ENCODE measurements at regions not wholly inside any gene's neighbourhood (a gene's known extent, or its start where the extent isn't known, plus 50 kb on each side); places are given as distances from the start of the nearest gene placed in this dataset.

DNA sequence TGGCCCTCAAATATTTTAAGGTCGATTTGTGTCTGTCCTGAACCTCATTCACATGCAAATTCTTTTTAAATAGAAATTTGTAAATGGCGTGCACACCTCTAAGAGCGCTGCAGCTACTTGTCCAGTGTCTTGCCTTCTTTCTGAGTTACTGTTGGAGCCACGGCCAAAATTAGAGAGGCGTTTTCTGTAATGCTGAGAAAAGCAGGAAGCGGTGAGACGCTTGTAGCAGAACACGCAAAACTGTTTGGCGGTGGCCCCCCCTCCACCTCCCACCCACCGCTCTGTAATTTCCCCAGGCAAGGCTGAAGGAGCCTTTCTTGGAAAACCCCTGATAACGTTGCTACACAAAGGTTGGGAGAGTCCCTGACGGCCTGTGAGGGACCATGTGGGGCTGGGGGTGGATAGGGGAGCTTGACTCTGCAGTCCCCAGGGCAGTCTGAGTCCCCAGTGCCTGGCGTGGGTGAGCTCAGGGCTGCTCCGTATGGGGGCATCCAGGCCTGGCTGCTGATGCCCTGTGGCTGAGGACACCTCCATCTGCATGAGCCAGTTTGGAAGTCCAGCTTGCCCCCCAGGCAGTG is 96.5 kb downstream of the GADD45G start (continued):
- TF ChIP-seq, protein P1, sequence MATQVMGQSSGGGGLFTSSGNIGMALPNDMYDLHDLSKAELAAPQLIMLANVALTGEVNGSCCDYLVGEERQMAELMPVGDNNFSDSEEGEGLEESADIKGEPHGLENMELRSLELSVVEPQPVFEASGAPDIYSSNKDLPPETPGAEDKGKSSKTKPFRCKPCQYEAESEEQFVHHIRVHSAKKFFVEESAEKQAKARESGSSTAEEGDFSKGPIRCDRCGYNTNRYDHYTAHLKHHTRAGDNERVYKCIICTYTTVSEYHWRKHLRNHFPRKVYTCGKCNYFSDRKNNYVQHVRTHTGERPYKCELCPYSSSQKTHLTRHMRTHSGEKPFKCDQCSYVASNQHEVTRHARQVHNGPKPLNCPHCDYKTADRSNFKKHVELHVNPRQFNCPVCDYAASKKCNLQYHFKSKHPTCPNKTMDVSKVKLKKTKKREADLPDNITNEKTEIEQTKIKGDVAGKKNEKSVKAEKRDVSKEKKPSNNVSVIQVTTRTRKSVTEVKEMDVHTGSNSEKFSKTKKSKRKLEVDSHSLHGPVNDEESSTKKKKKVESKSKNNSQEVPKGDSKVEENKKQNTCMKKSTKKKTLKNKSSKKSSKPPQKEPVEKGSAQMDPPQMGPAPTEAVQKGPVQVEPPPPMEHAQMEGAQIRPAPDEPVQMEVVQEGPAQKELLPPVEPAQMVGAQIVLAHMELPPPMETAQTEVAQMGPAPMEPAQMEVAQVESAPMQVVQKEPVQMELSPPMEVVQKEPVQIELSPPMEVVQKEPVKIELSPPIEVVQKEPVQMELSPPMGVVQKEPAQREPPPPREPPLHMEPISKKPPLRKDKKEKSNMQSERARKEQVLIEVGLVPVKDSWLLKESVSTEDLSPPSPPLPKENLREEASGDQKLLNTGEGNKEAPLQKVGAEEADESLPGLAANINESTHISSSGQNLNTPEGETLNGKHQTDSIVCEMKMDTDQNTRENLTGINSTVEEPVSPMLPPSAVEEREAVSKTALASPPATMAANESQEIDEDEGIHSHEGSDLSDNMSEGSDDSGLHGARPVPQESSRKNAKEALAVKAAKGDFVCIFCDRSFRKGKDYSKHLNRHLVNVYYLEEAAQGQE (IDR thresholded peaks at IDR 0.05; ENCODE audit: unreplicated experiment): no peak
- no peak for TF ChIP-seq EZH2phosphoT487 (IDR thresholded peaks at IDR 0.05; ENCODE audit: unreplicated experiment)

DNA sequence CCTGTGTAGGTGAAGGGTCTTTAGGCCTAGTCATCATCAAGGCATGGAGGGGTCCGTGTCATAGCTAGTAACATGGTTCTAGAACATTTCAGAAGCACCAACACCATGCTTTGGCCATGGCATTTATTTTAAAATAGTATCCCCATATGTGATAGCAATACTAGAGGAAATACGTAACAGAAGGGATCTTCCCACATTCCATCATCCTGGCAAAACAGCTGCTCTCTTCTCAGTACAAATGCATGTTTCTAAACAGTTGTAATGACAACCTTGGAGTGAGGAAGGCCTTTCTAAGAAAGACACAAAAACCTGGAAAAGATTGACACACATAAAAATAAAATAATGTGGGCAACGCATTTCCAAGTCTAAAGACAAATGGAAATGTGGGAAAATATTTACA is 97.6 kb downstream of the GADD45G start:
- DNase-seq (ENCODE audit: low spot score) (no peak), ATAC-seq (no peak)
- Histone ChIP-seq H4K20me1 (replicated peaks; ENCODE audit: insufficient read depth) (no peaks in the 10 kb centered on the region), H3F3A (replicated peaks; ENCODE audit: low read depth) (no peaks in the 10 kb centered on the region), H2AFZ (no peak overlapping the region), H3K27ac (ENCODE audit: low read depth) (no peak overlapping the region), H3K79me2 (replicated peaks; ENCODE audit: insufficient read depth) (no peaks in the 10 kb centered on the region), H3K4me1 (ENCODE audit: insufficient read depth) (peaks cover 24% of the 10 kb centered on the region), H3K9me2 (ENCODE audit: insufficient read depth) (no peaks in the 10 kb centered on the region), H3K27me3 (ENCODE audit: insufficient read depth) (no peaks in the 10 kb centered on the region), H3K4me2 (no peak overlapping the region), H3K36me3 (ENCODE audit: insufficient read depth) (no peaks in the 10 kb centered on the region), H3K4me3 (no peak overlapping the region)
- Mint-ChIP-seq H3K27me3 (ENCODE audit: insufficient read depth, low read depth, poor library complexity) (peaks cover 6% of the 10 kb centered on the region), H3K4me3 (no peak overlapping the region), H3K4me1 (peaks cover 31% of the 10 kb centered on the region), H3K36me3 (ENCODE audit: low read depth) (no peaks in the 10 kb centered on the region; the same call in 1 of the 3 replicates), H3K27ac (no peak overlapping the region), H3K9me3 (no peaks in the 10 kb centered on the region; the same call in 2 of the 3 replicates)
- TF ChIP-seq, protein P2, sequence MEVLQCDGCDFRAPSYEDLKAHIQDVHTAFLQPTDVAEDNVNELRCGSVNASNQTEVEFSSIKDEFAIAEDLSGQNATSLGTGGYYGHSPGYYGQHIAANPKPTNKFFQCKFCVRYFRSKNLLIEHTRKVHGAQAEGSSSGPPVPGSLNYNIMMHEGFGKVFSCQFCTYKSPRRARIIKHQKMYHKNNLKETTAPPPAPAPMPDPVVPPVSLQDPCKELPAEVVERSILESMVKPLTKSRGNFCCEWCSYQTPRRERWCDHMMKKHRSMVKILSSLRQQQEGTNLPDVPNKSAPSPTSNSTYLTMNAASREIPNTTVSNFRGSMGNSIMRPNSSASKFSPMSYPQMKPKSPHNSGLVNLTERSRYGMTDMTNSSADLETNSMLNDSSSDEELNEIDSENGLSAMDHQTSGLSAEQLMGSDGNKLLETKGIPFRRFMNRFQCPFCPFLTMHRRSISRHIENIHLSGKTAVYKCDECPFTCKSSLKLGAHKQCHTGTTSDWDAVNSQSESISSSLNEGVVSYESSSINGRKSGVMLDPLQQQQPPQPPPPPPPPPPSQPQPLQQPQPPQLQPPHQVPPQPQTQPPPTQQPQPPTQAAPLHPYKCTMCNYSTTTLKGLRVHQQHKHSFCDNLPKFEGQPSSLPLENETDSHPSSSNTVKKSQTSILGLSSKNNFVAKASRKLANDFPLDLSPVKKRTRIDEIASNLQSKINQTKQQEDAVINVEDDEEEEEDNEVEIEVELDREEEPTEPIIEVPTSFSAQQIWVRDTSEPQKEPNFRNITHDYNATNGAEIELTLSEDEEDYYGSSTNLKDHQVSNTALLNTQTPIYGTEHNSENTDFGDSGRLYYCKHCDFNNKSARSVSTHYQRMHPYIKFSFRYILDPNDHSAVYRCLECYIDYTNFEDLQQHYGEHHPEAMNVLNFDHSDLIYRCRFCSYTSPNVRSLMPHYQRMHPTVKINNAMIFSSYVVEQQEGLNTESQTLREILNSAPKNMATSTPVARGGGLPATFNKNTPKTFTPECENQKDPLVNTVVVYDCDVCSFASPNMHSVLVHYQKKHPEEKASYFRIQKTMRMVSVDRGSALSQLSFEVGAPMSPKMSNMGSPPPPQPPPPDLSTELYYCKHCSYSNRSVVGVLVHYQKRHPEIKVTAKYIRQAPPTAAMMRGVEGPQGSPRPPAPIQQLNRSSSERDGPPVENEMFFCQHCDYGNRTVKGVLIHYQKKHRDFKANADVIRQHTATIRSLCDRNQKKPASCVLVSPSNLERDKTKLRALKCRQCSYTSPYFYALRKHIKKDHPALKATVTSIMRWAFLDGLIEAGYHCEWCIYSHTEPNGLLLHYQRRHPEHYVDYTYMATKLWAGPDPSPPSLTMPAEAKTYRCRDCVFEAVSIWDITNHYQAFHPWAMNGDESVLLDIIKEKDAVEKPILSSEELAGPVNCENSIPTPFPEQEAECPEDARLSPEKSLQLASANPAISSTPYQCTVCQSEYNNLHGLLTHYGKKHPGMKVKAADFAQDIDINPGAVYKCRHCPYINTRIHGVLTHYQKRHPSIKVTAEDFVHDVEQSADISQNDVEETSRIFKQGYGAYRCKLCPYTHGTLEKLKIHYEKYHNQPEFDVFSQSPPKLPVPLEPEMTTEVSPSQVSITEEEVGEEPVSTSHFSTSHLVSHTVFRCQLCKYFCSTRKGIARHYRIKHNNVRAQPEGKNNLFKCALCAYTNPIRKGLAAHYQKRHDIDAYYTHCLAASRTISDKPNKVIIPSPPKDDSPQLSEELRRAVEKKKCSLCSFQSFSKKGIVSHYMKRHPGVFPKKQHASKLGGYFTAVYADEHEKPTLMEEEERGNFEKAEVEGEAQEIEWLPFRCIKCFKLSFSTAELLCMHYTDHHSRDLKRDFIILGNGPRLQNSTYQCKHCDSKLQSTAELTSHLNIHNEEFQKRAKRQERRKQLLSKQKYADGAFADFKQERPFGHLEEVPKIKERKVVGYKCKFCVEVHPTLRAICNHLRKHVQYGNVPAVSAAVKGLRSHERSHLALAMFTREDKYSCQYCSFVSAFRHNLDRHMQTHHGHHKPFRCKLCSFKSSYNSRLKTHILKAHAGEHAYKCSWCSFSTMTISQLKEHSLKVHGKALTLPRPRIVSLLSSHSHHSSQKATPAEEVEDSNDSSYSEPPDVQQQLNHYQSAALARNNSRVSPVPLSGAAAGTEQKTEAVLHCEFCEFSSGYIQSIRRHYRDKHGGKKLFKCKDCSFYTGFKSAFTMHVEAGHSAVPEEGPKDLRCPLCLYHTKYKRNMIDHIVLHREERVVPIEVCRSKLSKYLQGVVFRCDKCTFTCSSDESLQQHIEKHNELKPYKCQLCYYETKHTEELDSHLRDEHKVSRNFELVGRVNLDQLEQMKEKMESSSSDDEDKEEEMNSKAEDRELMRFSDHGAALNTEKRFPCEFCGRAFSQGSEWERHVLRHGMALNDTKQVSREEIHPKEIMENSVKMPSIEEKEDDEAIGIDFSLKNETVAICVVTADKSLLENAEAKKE (CRISPR knock-in tag; IDR thresholded peaks at IDR 0.05): no peak
- TF ChIP-seq, protein P1 (IDR thresholded peaks at IDR 0.05; ENCODE audit: unreplicated experiment): no peak
- TF ChIP-seq, protein P3, sequence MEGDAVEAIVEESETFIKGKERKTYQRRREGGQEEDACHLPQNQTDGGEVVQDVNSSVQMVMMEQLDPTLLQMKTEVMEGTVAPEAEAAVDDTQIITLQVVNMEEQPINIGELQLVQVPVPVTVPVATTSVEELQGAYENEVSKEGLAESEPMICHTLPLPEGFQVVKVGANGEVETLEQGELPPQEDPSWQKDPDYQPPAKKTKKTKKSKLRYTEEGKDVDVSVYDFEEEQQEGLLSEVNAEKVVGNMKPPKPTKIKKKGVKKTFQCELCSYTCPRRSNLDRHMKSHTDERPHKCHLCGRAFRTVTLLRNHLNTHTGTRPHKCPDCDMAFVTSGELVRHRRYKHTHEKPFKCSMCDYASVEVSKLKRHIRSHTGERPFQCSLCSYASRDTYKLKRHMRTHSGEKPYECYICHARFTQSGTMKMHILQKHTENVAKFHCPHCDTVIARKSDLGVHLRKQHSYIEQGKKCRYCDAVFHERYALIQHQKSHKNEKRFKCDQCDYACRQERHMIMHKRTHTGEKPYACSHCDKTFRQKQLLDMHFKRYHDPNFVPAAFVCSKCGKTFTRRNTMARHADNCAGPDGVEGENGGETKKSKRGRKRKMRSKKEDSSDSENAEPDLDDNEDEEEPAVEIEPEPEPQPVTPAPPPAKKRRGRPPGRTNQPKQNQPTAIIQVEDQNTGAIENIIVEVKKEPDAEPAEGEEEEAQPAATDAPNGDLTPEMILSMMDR (conservative IDR thresholded peaks at IDR 0.05; ENCODE audit: low read depth in 2 of 2): no peak
- TF ChIP-seq POLR2AphosphoS5 (IDR thresholded peaks at IDR 0.05; ENCODE audit: low read depth) (no peak), JUNB (IDR thresholded peaks at IDR 0.05; ENCODE audit: unreplicated experiment) (no peak), NANOG (IDR thresholded peaks at IDR 0.05; ENCODE audit: borderline replicate concordance) (no peak), EZH2 (IDR thresholded peaks at IDR 0.05; ENCODE audit: low read depth, unreplicated experiment) (no peak), CREB1 (CRISPR knock-in tag; IDR thresholded peaks at IDR 0.05; ENCODE audit: low read depth) (no peak), STAT1 (IDR thresholded peaks at IDR 0.05; ENCODE audit: unreplicated experiment) (no peak)

All from GM23338 (cell line).